ENCODE measurements at regions not wholly inside any gene's neighbourhood (a gene's known extent, or its start where the extent isn't known, plus 50 kb on each side); places are given as distances from the start of the nearest gene placed in this dataset.

DNA sequence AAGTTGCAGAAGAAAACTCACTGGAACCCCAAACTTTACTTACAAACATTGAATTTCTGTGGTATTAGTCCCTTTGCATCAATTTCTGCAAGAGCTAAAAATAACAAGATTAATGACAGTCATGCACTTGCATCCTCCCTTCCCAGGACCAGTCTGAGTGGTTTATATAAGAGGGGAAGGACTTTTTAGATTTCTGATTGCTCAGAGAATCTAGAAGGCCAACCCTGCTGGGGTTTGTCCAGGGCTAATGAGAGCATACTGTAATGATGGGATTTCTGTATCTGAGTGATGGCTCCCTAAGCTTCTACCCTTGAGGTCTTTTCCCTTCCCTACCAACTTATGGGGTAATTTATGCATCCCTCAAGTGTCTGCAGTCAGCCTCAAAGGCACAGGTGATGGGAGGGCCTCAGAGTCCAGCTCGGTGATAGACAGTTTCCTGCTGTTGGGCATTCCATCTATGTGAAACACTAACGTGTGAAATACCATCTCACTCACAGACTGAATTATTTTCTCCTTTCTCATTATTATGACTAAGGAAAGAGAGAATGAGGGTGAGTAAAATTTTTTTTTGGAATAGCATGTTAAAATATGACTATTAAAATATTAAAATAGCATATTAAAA is 556.3 kb downstream of the RIT2 start:
- TF ChIP-seq, protein P1, sequence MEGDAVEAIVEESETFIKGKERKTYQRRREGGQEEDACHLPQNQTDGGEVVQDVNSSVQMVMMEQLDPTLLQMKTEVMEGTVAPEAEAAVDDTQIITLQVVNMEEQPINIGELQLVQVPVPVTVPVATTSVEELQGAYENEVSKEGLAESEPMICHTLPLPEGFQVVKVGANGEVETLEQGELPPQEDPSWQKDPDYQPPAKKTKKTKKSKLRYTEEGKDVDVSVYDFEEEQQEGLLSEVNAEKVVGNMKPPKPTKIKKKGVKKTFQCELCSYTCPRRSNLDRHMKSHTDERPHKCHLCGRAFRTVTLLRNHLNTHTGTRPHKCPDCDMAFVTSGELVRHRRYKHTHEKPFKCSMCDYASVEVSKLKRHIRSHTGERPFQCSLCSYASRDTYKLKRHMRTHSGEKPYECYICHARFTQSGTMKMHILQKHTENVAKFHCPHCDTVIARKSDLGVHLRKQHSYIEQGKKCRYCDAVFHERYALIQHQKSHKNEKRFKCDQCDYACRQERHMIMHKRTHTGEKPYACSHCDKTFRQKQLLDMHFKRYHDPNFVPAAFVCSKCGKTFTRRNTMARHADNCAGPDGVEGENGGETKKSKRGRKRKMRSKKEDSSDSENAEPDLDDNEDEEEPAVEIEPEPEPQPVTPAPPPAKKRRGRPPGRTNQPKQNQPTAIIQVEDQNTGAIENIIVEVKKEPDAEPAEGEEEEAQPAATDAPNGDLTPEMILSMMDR (IDR thresholded peaks at IDR 0.05) = no peak
- TF ChIP-seq POLR2A (IDR thresholded peaks at IDR 0.05) = no peak
